Esophagus squamous epithelium (tissue), 5 donors: ENCODE measurements at regions not wholly inside any gene's neighbourhood (a gene's known extent, or its start where the extent isn't known, plus 50 kb on each side); places are given as distances from the start of the nearest gene placed in this dataset.
"Not testable (repeated sequence)": the region's sequence is repeated elsewhere in the genome, so short reads cannot be mapped to it uniquely, and the experiment has no call there.

Source experiments
- DNase-seq: peaks from one replicate; lab custom pipeline; 2025; lab: John Stamatoyannopoulos, UW
- H3K27ac ChIP-seq, 4 donors: fragments of 200-600 bp; sonication (generic); one replicate each; pipeline ENCODE4 v1.5.1; 2016 to 2019; ENCODE audit warnings: mild to moderate bottlenecking in 1 of 4
- H3K27me3 ChIP-seq, 4 donors: fragments of 200-600 bp; sonication (generic); 1 replicate in 3 of 4; 2 replicates in 1 of 4; pipeline versions ENCODE4 v1.5.1 to v1.6.0; 2017 to 2021; ENCODE audit warnings: antibody characterized with exemption in 1 of 4
- H3K36me3 ChIP-seq, 3 donors: fragments of 200-600 bp; sonication (generic); one replicate each; pipeline ENCODE4 v1.5.1; 2016 to 2019
- H3K4me1 ChIP-seq, 3 donors: fragments of 200-600 bp; sonication (generic); one replicate each; pipeline ENCODE4 v1.5.1; 2017 to 2019
- H3K4me3 ChIP-seq, 4 donors: fragments of 200-600 bp; sonication (generic); 1 replicate in 3 of 4; 2 replicates in 1 of 4; pipeline ENCODE4 v1.5.1; 2016 to 2019; ENCODE audit warnings: mild to moderate bottlenecking in 2 of 4, moderate library complexity in 1 of 4
- H3K9me3 ChIP-seq, 3 donors: fragments of 200-600 bp; sonication (generic); one replicate each; pipeline ENCODE4 v1.5.1; 2016 to 2019
- POLR2A ChIP-seq, 4 donors: fragments of 450-650 bp; IDR thresholded peaks; one replicate each; pipeline ENCODE4 v1.6.1; 2017; ENCODE audit warnings: antibody characterized with exemption in 4 of 4, mild to moderate bottlenecking in 4 of 4, moderate library complexity in 3 of 4
- WGBS, 2 donors: methylation state at CpG; one replicate each; pipeline ENCODE4 v1.1.5; 2018; 5-methylcytosine and 5-hydroxymethylcytosine counted together
- intact Hi-C: fragments of 100-400 bp; cut with DNase I; formaldehyde crosslinking; loops from one replicate; pipeline ENCODE4 v1.15.0; 2022
- TF ChIP-seq, protein P1 (sequence below), 6 experiments: fragments of 450-650 bp in 4 of 6; fragments of 200-600 bp in 2 of 6; sonication (generic) in 2 of 6; IDR thresholded peaks; one replicate each; pipeline ENCODE4 v1.5.1; 2016 to 2019; ENCODE audit warnings: antibody characterized with exemption in 6 of 6, mild to moderate bottlenecking in 4 of 6, moderate library complexity in 4 of 6
- donor health status: DM: yes; HTN: yes; CAD: no.

DNA sequence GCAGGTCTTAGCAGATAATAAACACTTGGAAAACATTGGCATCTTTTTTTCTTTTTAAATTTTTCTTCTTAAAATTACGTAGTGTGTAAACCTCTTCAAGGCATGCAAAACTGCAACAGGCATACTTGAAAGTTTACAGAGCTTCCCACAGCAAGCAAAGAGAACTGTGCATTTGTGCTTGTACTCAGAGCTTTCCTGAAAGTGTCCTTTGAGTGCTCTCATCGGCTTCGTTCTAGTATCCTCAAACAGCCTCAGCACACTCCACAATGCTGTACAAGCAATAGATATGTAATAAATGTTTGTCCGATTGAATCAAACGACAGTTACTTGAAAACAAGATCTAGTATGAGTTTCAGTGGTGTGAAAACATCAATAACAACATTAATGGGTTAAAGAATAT lies 227.5 kb downstream of the PAPSS1 start:
- TF ChIP-seq POLR2A (IDR thresholded peaks at IDR 0.05), result no peak
- TF ChIP-seq, protein P1, sequence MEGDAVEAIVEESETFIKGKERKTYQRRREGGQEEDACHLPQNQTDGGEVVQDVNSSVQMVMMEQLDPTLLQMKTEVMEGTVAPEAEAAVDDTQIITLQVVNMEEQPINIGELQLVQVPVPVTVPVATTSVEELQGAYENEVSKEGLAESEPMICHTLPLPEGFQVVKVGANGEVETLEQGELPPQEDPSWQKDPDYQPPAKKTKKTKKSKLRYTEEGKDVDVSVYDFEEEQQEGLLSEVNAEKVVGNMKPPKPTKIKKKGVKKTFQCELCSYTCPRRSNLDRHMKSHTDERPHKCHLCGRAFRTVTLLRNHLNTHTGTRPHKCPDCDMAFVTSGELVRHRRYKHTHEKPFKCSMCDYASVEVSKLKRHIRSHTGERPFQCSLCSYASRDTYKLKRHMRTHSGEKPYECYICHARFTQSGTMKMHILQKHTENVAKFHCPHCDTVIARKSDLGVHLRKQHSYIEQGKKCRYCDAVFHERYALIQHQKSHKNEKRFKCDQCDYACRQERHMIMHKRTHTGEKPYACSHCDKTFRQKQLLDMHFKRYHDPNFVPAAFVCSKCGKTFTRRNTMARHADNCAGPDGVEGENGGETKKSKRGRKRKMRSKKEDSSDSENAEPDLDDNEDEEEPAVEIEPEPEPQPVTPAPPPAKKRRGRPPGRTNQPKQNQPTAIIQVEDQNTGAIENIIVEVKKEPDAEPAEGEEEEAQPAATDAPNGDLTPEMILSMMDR (IDR thresholded peaks at IDR 0.05), result no peak
- 75 to 84% methylated on average over 5 of the region's 5 CpGs for WGBS, 2 donors
- intact Hi-C loops, result no loop called here
- no peak overlapping the region for H3K4me3 ChIP-seq
- no peak overlapping the region for H3K27ac ChIP-seq
- H3K36me3 ChIP-seq, result no peaks in the 10 kb centered on the region
- H3K9me3 ChIP-seq, result no peaks in the 10 kb centered on the region
- no peaks in the 10 kb centered on the region for H3K27me3 ChIP-seq
- no peak for DNase-seq
- no peaks in the 10 kb centered on the region for H3K4me1 ChIP-seq

DNA sequence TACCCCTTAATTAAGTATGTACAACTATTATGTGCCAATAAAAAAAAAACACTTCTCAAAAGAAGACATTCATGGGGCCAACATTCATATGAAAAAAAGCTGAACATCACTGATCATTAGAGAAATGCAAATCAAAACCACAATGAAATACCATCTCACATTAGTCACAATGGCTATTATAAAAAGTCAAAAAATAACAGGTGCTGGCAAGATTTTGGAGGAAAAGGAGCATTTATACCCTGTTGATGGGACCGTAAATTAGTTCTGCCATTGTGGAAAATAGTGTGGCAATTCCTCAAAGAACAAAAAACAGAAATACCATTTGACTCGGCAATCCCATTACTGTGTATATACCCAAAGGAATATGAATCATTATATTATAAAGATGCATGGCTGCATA lies 229.9 kb downstream of the PAPSS1 start:
- H3K36me3 ChIP-seq, result no peaks in the 10 kb centered on the region
- H3K27me3 ChIP-seq, result no peaks in the 10 kb centered on the region
- TF ChIP-seq, protein P1 (IDR thresholded peaks at IDR 0.05), result no peak
- no peak for TF ChIP-seq POLR2A (IDR thresholded peaks at IDR 0.05)
- H3K9me3 ChIP-seq, result no peaks in the 10 kb centered on the region
- intact Hi-C loops, result no loop called here
- no peak for DNase-seq
- H3K27ac ChIP-seq, result no peak overlapping the region
- H3K4me3 ChIP-seq, result no peak overlapping the region
- H3K4me1 ChIP-seq, result no peaks in the 10 kb centered on the region
- 61 to 82% methylated on average over 2 of the region's 2 CpGs for WGBS, 2 donors

DNA sequence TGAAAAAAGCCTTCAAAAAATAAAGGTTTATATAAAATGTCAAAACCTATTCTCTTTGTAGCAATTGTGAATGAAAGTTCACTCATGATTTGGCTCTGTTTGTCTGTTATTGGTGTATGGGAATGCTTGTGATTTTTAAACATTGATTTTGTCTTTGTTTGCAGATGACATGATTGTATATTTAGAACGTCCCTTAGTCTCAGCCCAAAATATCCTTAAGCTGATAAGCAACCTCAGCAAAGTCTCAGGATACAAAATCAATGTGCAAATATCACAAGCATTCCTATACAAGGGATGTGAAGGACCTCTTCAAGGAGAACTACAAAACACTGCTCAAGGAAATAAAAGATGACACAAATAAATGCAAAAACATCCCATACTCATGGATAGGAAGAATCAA lies 236.4 kb downstream of the PAPSS1 start:
- H3K9me3 ChIP-seq, result peaks cover 0 to 14% (median 5%) of the 10 kb centered on the region in 3 donors
- H3K4me3 ChIP-seq, H3K36me3 ChIP-seq, H3K27me3 ChIP-seq, intact Hi-C loops, H3K4me1 ChIP-seq, DNase-seq, H3K27ac ChIP-seq: not testable (repeated sequence)
- 21% methylated on average over 1 of the region's 1 CpG; no CpG with 5 or more reads in 1 of the 2 donors for WGBS, 2 donors

DNA sequence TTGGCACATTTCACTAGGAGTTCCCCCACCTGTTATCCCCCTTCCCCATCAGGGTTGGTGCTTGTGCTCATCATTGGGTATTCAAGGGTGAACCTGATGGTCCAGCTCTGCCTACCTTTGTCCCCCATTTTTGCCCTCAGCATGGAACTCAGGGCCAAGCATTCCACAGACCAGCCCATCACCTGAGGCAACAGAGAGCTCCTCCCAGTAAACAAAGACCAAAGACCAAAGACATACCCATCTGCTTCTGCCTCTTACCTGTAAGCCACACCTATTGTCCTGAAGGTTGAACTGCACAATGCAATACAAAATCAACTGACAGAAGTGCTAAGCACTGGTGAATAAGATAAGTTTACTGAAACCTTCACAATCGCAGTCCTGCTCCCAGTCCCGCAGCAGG lies 237.5 kb downstream of the PAPSS1 start:
- no peaks in the 10 kb centered on the region for H3K36me3 ChIP-seq
- no peak for DNase-seq
- WGBS, 2 donors, result 63 to 76% methylated on average over 2 of the region's 2 CpGs
- TF ChIP-seq POLR2A (IDR thresholded peaks at IDR 0.05), result no peak
- TF ChIP-seq, protein P1 (IDR thresholded peaks at IDR 0.05), result no peak
- no peak overlapping the region for H3K27ac ChIP-seq
- no peaks in the 10 kb centered on the region for H3K27me3 ChIP-seq
- peaks cover 0 to 15% (median 6%) of the 10 kb centered on the region in 3 donors for H3K9me3 ChIP-seq
- H3K4me3 ChIP-seq, result no peak overlapping the region
- intact Hi-C loops, result no loop called here
- H3K4me1 ChIP-seq, result no peaks in the 10 kb centered on the region

DNA sequence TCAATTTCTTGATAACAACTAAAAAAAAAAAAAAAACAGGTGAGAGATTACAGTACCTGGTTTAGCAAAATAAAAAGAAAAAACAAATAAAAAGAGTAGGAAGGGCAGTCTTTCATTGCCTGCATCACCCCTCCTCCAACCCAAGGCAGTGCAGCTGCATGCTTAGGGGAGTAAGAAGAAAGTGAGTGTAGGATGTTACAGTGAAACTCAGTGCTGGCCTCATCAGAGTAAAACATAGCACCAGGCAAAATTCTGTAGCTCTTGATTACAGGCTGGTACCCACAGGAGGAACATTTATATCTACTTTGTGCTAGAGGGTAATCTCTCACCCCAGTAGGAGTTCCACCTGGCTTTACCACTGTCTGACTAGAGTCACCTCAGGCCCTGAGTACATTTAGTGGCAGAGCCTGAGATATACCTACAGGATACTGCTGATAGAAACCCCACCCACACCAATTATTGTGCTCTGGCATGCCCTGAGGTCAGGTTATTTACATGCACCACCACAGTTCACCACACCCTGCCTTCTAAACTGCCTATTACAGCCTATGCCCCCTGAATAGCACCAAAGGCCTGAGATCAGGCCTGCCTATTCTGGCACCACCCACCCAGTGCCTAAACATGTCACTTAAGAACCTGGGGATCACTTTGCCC lies 241.6 kb downstream of the PAPSS1 start:
- intact Hi-C loops, result no loop called here
- TF ChIP-seq, protein P1 (IDR thresholded peaks at IDR 0.05), result no peak
- no peak for TF ChIP-seq POLR2A (IDR thresholded peaks at IDR 0.05)
- Histone ChIP-seq H3K4me1 (no peaks in the 10 kb centered on the region), H3K27me3 (no peaks in the 10 kb centered on the region), H3K9me3 (peaks cover 0 to 9% (median 6%) of the 10 kb centered on the region in 3 donors), H3K36me3 (no peaks in the 10 kb centered on the region), H3K4me3 (no peak overlapping the region), H3K27ac (no peak overlapping the region)
- DNase-seq, result no peak

DNA sequence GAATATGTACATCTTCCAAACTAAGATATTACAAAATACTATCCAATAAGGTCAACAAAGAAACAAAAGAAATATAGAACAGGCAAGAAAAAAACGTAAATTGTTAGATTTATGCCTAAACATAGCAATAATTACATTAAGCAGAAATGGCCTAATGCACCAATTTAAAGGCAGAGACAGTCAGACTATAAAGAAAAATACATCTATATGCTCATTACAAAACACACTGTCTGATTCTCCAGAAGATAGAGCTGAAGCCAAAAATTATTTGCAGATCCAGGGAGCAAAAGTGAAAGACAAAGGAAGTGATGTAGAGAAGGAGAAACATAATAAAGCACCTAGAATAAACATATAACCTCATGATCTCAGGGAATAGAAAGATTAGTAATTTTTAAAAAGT lies 246.9 kb downstream of the PAPSS1 start:
- TF ChIP-seq, protein P1 (IDR thresholded peaks at IDR 0.05), result no peak
- no peak for TF ChIP-seq POLR2A (IDR thresholded peaks at IDR 0.05)
- WGBS, 2 donors, result 0 to 7% methylated on average over 1 of the region's 1 CpG
- no peak overlapping the region for H3K4me3 ChIP-seq
- H3K4me1 ChIP-seq, result peaks cover 0 to 11% (median 0%) of the 10 kb centered on the region in 3 donors
- intact Hi-C loops, result no loop called here
- no peaks in the 10 kb centered on the region for H3K27me3 ChIP-seq
- DNase-seq, result no peak
- H3K36me3 ChIP-seq, result no peaks in the 10 kb centered on the region
- H3K27ac ChIP-seq, result no peak overlapping the region
- H3K9me3 ChIP-seq, result no peaks in the 10 kb centered on the region
